Activated T-cell treated with anti-CD3 and anti-CD28 coated beads, Interleukin-2, amount 50 U/mL, for 4 hours (primary cell): ENCODE measurements at regions not wholly inside any gene's neighbourhood (a gene's known extent, or its start where the extent isn't known, plus 50 kb on each side); places are given as distances from the start of the nearest gene placed in this dataset.

ENCODE experiments used
- ATAC-seq, 2 donors: fragments of 200-7000 bp; cut with Tn5 transposase; one replicate each; pipeline ENCODE4 v1.10.0; 2021
- DNase-seq: peaks from one replicate; pipeline ENCODE4 v3.0.0-alpha.2; 2020
- H3K27me3 Mint-ChIP-seq: one replicate; pipeline ENCODE4 v1.8.0; 2021; ENCODE audit warnings: low read depth, mixed read lengths
- H3K36me3 Mint-ChIP-seq: one replicate; pipeline ENCODE4 v1.8.0; 2022; ENCODE audit warnings: mixed read lengths; ENCODE audit not compliant: insufficient read depth
- H3K4me1 Mint-ChIP-seq: one replicate; pipeline ENCODE4 v1.8.0; 2021; ENCODE audit warnings: low read depth, mixed read lengths
- H3K4me3 Mint-ChIP-seq: one replicate; pipeline ENCODE4 v1.8.0; 2021; ENCODE audit warnings: mild to moderate bottlenecking, moderate library complexity, mixed read lengths
- H3K9me3 Mint-ChIP-seq: one replicate; pipeline ENCODE4 v1.8.0; 2021; ENCODE audit warnings: mixed read lengths

DNA sequence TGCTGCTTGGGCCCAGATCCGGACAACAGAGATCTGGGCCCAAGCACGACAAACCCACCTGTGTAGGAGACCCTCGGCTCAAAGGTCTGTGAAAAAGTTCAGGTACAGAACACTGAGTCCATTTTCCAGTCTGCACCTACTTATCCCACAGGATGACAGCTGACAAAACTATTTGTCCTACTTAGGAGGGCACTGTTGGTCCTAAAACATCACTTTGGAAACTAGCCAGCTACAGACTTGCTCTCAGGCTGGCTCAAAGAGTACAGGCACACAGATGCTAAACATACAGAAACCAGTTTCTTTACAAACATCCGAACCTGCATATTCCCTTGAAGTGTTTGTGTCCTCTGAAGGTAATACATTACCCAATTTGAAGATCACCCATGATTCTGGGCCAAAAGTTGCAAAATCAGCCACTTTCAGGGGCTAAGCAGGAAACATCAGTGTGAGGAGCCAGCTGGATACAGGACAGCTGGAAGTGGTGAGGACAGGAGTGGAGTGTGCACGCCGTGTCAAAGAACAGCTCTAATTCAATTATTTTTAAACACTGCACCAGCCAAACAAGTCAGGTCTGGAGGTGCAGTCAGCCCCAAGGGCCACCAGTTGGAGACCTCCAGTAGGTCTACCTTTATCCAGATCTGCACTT lies 88.5 kb downstream of the NOC3L start:
- DNase-seq, result no peak
- Mint-ChIP-seq H3K27me3 (no peaks in the 10 kb centered on the region), H3K4me1 (no peaks in the 10 kb centered on the region), H3K36me3 (no peaks in the 10 kb centered on the region), H3K4me3 (no peak overlapping the region), H3K9me3 (peaks cover 12% of the 10 kb centered on the region)
- ATAC-seq, result no peak

DNA sequence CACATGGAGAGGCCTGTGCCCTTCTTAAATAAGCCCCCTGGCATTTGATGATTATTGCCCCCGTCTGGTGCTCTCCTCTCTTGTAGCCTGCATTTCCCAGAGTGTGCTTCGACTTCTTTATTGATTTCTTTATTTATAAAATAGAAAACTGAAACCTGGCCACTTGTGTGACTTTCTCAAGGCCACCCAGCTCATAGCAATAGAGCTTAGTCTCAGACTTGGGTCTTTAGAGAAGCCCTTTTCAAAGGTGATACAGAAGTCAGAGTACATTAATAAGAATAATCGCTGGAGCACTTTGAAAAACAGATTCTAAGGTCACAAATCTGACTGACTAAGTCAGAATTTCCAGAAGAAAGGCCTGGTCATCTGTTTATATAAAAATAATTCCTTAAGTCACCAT lies 86.6 kb downstream of the NOC3L start:
- DNase-seq (no peak), ATAC-seq (no peak)
- Mint-ChIP-seq H3K9me3 (peaks cover 9% of the 10 kb centered on the region), H3K36me3 (no peaks in the 10 kb centered on the region), H3K27me3 (peaks cover 7% of the 10 kb centered on the region), H3K4me3 (no peak overlapping the region), H3K4me1 (peaks cover 4% of the 10 kb centered on the region)

- Mint-ChIP-seq H3K27me3 (peaks cover 10% of the 10 kb centered on the region), H3K4me3 (no peak overlapping the region), H3K36me3 (no peaks in the 10 kb centered on the region), H3K4me1 (peaks cover 4% of the 10 kb centered on the region), H3K9me3 (peaks cover 2% of the 10 kb centered on the region)
- DNase-seq, result no peak
- no peak for ATAC-seq
These were observed 85.3 kb downstream of the NOC3L start for GRCh38 chr10:94277450-94277849.

GRCh38 chr10:94279835-94280709 lies 82.7 kb downstream of the NOC3L start:
- no peaks in the 10 kb centered on the region for H3K9me3 Mint-ChIP-seq
- ATAC-seq, result peak; percentile 61 to 82
- H3K4me1 Mint-ChIP-seq, result peaks cover 4% of the 10 kb centered on the region
- no peak overlapping the region for H3K4me3 Mint-ChIP-seq
- no peaks in the 10 kb centered on the region for H3K36me3 Mint-ChIP-seq
- DNase-seq, result peak; percentile 36
- H3K27me3 Mint-ChIP-seq, result peaks cover 12% of the 10 kb centered on the region

DNA sequence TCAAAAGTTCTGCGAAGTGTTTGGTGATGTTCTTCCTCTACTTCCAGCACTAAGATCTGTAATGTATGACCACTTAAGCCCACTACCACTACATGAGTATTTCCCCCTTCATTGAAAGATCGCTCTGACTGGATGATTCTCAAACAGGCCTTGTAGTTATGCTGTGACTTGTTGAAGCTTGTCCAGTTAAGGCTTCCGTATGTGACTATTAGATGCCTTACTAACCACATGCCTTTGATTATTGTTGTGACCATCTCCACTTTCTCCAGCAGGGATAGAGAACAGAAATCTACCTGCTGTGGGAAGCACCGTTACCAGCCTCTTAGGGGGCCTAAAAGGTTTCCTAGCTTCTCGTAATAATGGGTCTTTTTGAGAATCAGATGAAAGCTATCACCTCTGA lies 81.1 kb downstream of the NOC3L start:
- Mint-ChIP-seq H3K36me3 (no peaks in the 10 kb centered on the region), H3K27me3 (peaks cover 12% of the 10 kb centered on the region)
- no peak for ATAC-seq

GRCh38 chr10:94282369-94282768 lies 80.4 kb downstream of the NOC3L start:
- DNase-seq (no peak), ATAC-seq (no peak)
- H3K4me1 Mint-ChIP-seq, result peaks cover 4% of the 10 kb centered on the region
- H3K9me3 Mint-ChIP-seq, result no peaks in the 10 kb centered on the region
- no peaks in the 10 kb centered on the region for H3K36me3 Mint-ChIP-seq
- no peak overlapping the region for H3K4me3 Mint-ChIP-seq
- peaks cover 12% of the 10 kb centered on the region for H3K27me3 Mint-ChIP-seq

More for the DNA sequence above, 81.1 kb downstream of the NOC3L start:
- no peak for DNase-seq
- no peaks in the 10 kb centered on the region for H3K9me3 Mint-ChIP-seq
- H3K4me1 Mint-ChIP-seq, result peaks cover 4% of the 10 kb centered on the region
- H3K4me3 Mint-ChIP-seq, result no peak overlapping the region
